WTC11 (cell line): ENCODE measurements at regions not wholly inside any gene's neighbourhood (a gene's known extent, or its start where the extent isn't known, plus 50 kb on each side); places are given as distances from the start of the nearest gene placed in this dataset.

Experiments
- ATAC-seq: fragments of 200-7000 bp; cut with Tn5 transposase; 2 replicates; pipeline ENCODE4 v1.10.0; 2021; ENCODE audit warnings: mild to moderate bottlenecking, moderate library complexity
- CTCF ChIA-PET: fragments of 300-600 bp; sonication (Branson Sonifier 250); formaldehyde crosslinking; loops from one replicate; lab custom pipeline; 2021; ENCODE audit warnings: antibody characterized with exemption; lab: Charles Lee
- POLR2A ChIA-PET: fragments of 350-600 bp; sonication (Branson Sonifier 250); formaldehyde crosslinking; loops from one replicate; lab custom pipeline; 2021; ENCODE audit warnings: antibody characterized with exemption; lab: Charles Lee
- DNase-seq: peaks from one replicate; pipeline ENCODE4 v3.0.0; 2021; ENCODE audit warnings: low spot score
- H3K27ac Mint-ChIP-seq: 2 replicates; pipeline ENCODE4 v1.8.0; 2021; ENCODE audit warnings: mixed read lengths
- H3K27me3 Mint-ChIP-seq: 2 replicates; pipeline ENCODE4 v1.8.0; 2021; ENCODE audit warnings: low read depth, mild to moderate bottlenecking, moderate library complexity, mixed read lengths
- H3K36me3 Mint-ChIP-seq: 2 replicates; pipeline ENCODE4 v1.8.0; 2021; ENCODE audit warnings: mixed read lengths
- H3K4me1 Mint-ChIP-seq: 2 replicates; pipeline ENCODE4 v1.8.0; 2022; ENCODE audit warnings: mixed read lengths
- H3K4me3 Mint-ChIP-seq: 2 replicates; pipeline ENCODE4 v1.8.0; 2021; ENCODE audit warnings: mild to moderate bottlenecking, moderate library complexity, mixed read lengths
- H3K9me3 Mint-ChIP-seq: 2 replicates; pipeline ENCODE4 v1.8.0; 2021; ENCODE audit warnings: mixed read lengths
- CREM ChIP-seq: sonication (generic); formaldehyde crosslinking; IDR thresholded peaks from 2 replicates; pipeline ENCODE4 v1.8.1; 2022; ENCODE audit warnings: mild to moderate bottlenecking, missing genetic modification reagents, moderate library complexity
- E2F5 ChIP-seq: sonication (generic); formaldehyde crosslinking; IDR thresholded peaks from 2 replicates; pipeline ENCODE4 v1.8.1; 2022; ENCODE audit warnings: mild to moderate bottlenecking, moderate library complexity, missing genetic modification reagents
- ELF4 ChIP-seq: sonication (generic); formaldehyde crosslinking; IDR thresholded peaks from 2 replicates; pipeline ENCODE4 v1.8.1; 2022; ENCODE audit warnings: low read depth, mild to moderate bottlenecking, moderate library complexity, missing genetic modification reagents
- EMX1 ChIP-seq: fragments of 250-450 bp; sonication (Bioruptor Pico); IDR thresholded peaks from 2 replicates; pipeline ENCODE4 v1.8.0; 2021; ENCODE audit warnings: mild to moderate bottlenecking
- FOXJ3 ChIP-seq: sonication (generic); formaldehyde crosslinking; IDR thresholded peaks from 2 replicates; pipeline ENCODE4 v1.9.0; 2021; ENCODE audit warnings: missing genetic modification reagents, mild to moderate bottlenecking, borderline replicate concordance
- FOXP1 ChIP-seq: sonication (generic); formaldehyde crosslinking; IDR thresholded peaks from 2 replicates; pipeline ENCODE4 v1.8.0; 2022; ENCODE audit warnings: missing genetic modification reagents, mild to moderate bottlenecking, moderate library complexity, borderline replicate concordance
- GRHL2 ChIP-seq: fragments of 250-450 bp; sonication (Bioruptor Pico); IDR thresholded peaks from 2 replicates; pipeline ENCODE4 v1.8.0; 2022; ENCODE audit warnings: mild to moderate bottlenecking, moderate library complexity; ENCODE audit not compliant: insufficient replicate concordance, severe bottlenecking
- GTF2I ChIP-seq: fragments of 250-450 bp; sonication (Bioruptor Pico); conservative IDR thresholded peaks from 2 replicates; pipeline ENCODE4 v1.4.0; 2021; ENCODE audit warnings: mild to moderate bottlenecking
- HMGXB4 ChIP-seq: sonication (generic); formaldehyde crosslinking; IDR thresholded peaks from 2 replicates; pipeline ENCODE4 v1.8.1; 2023; ENCODE audit warnings: mild to moderate bottlenecking, moderate library complexity, missing genetic modification reagents
- MYBL2 ChIP-seq: sonication (generic); formaldehyde crosslinking; IDR thresholded peaks from 2 replicates; pipeline ENCODE4 v1.8.1; 2023; ENCODE audit warnings: mild to moderate bottlenecking, moderate library complexity, missing genetic modification reagents
- NR3C1 ChIP-seq: sonication (generic); formaldehyde crosslinking; conservative IDR thresholded peaks from 2 replicates; pipeline ENCODE4 v1.8.1; 2023; ENCODE audit warnings: low read depth, mild to moderate bottlenecking, missing genetic modification reagents
- PRRX2 ChIP-seq: fragments of 250-450 bp; sonication (Bioruptor Pico); IDR thresholded peaks from 2 replicates; pipeline ENCODE4 v1.8.0; 2021; ENCODE audit warnings: mild to moderate bottlenecking
- SMAD3 ChIP-seq: sonication (generic); formaldehyde crosslinking; IDR thresholded peaks from 2 replicates; pipeline ENCODE4 v1.8.0; 2022; ENCODE audit warnings: missing genetic modification reagents, mild to moderate bottlenecking, borderline replicate concordance
- ZNF219 ChIP-seq: sonication (generic); formaldehyde crosslinking; IDR thresholded peaks from 2 replicates; pipeline ENCODE4 v1.8.0; 2023; ENCODE audit warnings: missing genetic modification reagents, mild to moderate bottlenecking, borderline replicate concordance
- ZNF263 ChIP-seq: sonication (generic); formaldehyde crosslinking; IDR thresholded peaks from 2 replicates; pipeline ENCODE4 v1.8.1; 2022; ENCODE audit warnings: low read depth, mild to moderate bottlenecking, moderate library complexity, missing genetic modification reagents
- ZNF396 ChIP-seq: fragments of 250-450 bp; sonication (Bioruptor Pico); IDR thresholded peaks from 2 replicates; pipeline ENCODE4 v1.8.0; 2021; ENCODE audit warnings: mild to moderate bottlenecking, moderate library complexity, borderline replicate concordance
- TF ChIP-seq, protein P1 (sequence below): fragments of 250-450 bp; sonication (Bioruptor Pico); IDR thresholded peaks from 2 replicates; pipeline ENCODE4 v1.9.0; 2021; ENCODE audit warnings: mild to moderate bottlenecking, borderline replicate concordance
- TF ChIP-seq, protein P2 (sequence below): sonication (generic); formaldehyde crosslinking; IDR thresholded peaks from 2 replicates; pipeline ENCODE4 v1.8.1; 2023; ENCODE audit warnings: mild to moderate bottlenecking, missing genetic modification reagents
- TF ChIP-seq, protein P3 (sequence below): fragments of 250-450 bp; sonication (Bioruptor Pico); IDR thresholded peaks from 2 replicates; pipeline ENCODE4 v1.9.0; 2021; ENCODE audit warnings: mild to moderate bottlenecking

DNA sequence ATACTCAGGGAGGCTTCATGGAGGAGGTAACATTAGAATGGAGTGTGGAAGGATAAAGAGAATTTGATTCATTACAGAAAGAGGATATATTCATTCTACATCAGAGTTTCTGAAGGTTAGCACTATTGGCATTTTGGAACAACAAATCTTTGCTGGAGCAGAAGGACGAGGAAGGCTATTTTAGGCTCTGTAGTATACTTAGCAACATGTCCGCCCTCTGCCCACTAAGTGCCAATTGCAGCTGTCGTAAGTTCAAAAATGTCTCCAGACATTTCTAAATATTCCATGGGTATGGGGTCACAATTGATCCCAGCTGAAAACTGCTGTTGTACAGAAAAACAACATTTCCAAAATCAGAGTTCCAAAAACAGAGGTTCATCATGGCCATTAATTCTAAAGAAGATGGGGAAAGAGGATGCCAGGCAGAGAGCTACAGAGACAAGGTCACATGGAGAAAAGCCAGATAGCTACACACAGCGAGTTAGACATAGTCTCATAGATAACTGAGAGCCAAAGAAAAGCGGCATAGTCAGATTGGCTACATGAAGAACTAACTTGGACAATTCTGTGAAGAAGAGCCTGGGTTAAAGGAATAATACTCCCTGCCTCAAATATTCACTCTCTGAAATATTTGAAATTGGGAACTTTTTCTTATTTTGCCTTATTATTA lies 846.4 kb upstream of the CDH8 start (continued):
- TF ChIP-seq, protein P1, sequence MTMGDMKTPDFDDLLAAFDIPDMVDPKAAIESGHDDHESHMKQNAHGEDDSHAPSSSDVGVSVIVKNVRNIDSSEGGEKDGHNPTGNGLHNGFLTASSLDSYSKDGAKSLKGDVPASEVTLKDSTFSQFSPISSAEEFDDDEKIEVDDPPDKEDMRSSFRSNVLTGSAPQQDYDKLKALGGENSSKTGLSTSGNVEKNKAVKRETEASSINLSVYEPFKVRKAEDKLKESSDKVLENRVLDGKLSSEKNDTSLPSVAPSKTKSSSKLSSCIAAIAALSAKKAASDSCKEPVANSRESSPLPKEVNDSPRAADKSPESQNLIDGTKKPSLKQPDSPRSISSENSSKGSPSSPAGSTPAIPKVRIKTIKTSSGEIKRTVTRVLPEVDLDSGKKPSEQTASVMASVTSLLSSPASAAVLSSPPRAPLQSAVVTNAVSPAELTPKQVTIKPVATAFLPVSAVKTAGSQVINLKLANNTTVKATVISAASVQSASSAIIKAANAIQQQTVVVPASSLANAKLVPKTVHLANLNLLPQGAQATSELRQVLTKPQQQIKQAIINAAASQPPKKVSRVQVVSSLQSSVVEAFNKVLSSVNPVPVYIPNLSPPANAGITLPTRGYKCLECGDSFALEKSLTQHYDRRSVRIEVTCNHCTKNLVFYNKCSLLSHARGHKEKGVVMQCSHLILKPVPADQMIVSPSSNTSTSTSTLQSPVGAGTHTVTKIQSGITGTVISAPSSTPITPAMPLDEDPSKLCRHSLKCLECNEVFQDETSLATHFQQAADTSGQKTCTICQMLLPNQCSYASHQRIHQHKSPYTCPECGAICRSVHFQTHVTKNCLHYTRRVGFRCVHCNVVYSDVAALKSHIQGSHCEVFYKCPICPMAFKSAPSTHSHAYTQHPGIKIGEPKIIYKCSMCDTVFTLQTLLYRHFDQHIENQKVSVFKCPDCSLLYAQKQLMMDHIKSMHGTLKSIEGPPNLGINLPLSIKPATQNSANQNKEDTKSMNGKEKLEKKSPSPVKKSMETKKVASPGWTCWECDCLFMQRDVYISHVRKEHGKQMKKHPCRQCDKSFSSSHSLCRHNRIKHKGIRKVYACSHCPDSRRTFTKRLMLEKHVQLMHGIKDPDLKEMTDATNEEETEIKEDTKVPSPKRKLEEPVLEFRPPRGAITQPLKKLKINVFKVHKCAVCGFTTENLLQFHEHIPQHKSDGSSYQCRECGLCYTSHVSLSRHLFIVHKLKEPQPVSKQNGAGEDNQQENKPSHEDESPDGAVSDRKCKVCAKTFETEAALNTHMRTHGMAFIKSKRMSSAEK (CRISPR knock-in tag): no peak
- TF ChIP-seq PRRX2 (CRISPR knock-in tag): no peak
- no peak for TF ChIP-seq EMX1 (CRISPR knock-in tag)
- no peak for TF ChIP-seq GRHL2 (CRISPR knock-in tag)

DNA sequence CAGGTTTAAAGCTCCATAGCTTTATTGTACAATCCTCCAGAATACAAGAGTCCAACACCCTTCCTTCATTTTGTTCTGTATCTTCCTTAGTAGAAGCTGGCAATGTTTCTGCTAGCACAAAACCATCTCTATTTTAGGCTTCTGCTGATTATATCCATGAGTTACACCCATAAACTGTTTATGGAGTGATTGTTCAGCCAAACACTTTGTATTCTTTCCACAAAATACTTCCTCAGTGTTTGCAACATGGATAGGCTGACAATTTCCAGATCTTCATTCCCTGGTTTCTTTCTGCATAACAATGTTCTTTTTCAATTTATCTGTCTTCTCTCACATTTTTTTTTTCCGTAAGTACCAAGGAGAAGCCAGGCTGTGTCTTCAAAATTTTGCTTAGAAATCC lies 839.9 kb upstream of the CDH8 start:
- DNase-seq (no peak), ATAC-seq (no peak)
- TF ChIP-seq CREM (CRISPR knock-in tag) (no peak), ZNF396 (CRISPR knock-in tag) (no peak), NR3C1 (no peak), FOXJ3 (CRISPR knock-in tag) (no peak), ZNF263 (CRISPR knock-in tag) (no peak), HMGXB4 (CRISPR knock-in tag) (no peak), FOXP1 (no peak), E2F5 (CRISPR knock-in tag) (no peak), ELF4 (no peak), MYBL2 (no peak), SMAD3 (CRISPR knock-in tag) (no peak), GTF2I (CRISPR knock-in tag) (no peak), ZNF219 (CRISPR knock-in tag) (no peak)
- TF ChIP-seq, protein P2, sequence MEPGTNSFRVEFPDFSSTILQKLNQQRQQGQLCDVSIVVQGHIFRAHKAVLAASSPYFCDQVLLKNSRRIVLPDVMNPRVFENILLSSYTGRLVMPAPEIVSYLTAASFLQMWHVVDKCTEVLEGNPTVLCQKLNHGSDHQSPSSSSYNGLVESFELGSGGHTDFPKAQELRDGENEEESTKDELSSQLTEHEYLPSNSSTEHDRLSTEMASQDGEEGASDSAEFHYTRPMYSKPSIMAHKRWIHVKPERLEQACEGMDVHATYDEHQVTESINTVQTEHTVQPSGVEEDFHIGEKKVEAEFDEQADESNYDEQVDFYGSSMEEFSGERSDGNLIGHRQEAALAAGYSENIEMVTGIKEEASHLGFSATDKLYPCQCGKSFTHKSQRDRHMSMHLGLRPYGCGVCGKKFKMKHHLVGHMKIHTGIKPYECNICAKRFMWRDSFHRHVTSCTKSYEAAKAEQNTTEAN (CRISPR knock-in tag): no peak
- TF ChIP-seq, protein P3, sequence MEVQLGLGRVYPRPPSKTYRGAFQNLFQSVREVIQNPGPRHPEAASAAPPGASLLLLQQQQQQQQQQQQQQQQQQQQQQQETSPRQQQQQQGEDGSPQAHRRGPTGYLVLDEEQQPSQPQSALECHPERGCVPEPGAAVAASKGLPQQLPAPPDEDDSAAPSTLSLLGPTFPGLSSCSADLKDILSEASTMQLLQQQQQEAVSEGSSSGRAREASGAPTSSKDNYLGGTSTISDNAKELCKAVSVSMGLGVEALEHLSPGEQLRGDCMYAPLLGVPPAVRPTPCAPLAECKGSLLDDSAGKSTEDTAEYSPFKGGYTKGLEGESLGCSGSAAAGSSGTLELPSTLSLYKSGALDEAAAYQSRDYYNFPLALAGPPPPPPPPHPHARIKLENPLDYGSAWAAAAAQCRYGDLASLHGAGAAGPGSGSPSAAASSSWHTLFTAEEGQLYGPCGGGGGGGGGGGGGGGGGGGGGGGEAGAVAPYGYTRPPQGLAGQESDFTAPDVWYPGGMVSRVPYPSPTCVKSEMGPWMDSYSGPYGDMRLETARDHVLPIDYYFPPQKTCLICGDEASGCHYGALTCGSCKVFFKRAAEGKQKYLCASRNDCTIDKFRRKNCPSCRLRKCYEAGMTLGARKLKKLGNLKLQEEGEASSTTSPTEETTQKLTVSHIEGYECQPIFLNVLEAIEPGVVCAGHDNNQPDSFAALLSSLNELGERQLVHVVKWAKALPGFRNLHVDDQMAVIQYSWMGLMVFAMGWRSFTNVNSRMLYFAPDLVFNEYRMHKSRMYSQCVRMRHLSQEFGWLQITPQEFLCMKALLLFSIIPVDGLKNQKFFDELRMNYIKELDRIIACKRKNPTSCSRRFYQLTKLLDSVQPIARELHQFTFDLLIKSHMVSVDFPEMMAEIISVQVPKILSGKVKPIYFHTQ (CRISPR knock-in tag): no peak
- Mint-ChIP-seq H3K4me3 (no peak overlapping the region), H3K36me3 (no peaks in the 10 kb centered on the region), H3K27ac (no peak overlapping the region), H3K9me3 (peaks cover 14% of the 10 kb centered on the region), H3K4me1 (0 out of 2 replicates have a peak, but pooled peaks cover 4% of the 10 kb centered on the region), H3K27me3 (no peaks in the 10 kb centered on the region)
- ChIA-PET CTCF (no interaction called here), POLR2A (no interaction called here)
